Keratinocyte (primary cell): ENCODE measurements at regions not wholly inside any gene's neighbourhood (a gene's known extent, or its start where the extent isn't known, plus 50 kb on each side); places are given as distances from the start of the nearest gene placed in this dataset.

Experiments used
- DNase-seq: peaks from one replicate; pipeline ENCODE4 v3.0.0-alpha.2; 2011; ENCODE audit warnings: low read depth, missing footprints, low spot score
- FAIRE-seq: peaks from 2 replicates; lab custom pipeline; 2011; peaks lifted over from hg19 to GRCh38; lab: Jason Lieb, UNC
- H2AFZ ChIP-seq: 2 replicates; pipeline ENCODE4 v1.6.0; 2012; ENCODE audit warnings: low read length, control low read depth, inconsistent platforms; ENCODE audit not compliant: control insufficient read depth
- H3K27ac ChIP-seq: 2 replicates; pipeline ENCODE4 v1.5.1; 2011; ENCODE audit warnings: low read length; ENCODE audit not compliant: control insufficient read depth, insufficient read depth
- H3K27me3 ChIP-seq: 3 replicates; pipeline ENCODE4 v1.6.0; 2011; ENCODE audit warnings: low read length; ENCODE audit not compliant: control insufficient read depth, insufficient read depth; ENCODE audit errors: extremely low read depth
- H3K36me3 ChIP-seq, 2 experiments: 2 replicates in 1 of 2; 3 replicates in 1 of 2; pipeline ENCODE4 v1.5.1; 2011; ENCODE audit warnings: low read length in 2 of 2, mild to moderate bottlenecking in 1 of 2; ENCODE audit not compliant: control insufficient read depth in 2 of 2, insufficient read depth in 2 of 2; ENCODE audit errors: extremely low read depth in 1 of 2
- H3K4me1 ChIP-seq: 3 replicates; pipeline ENCODE4 v1.5.1; 2011; ENCODE audit warnings: low read length; ENCODE audit not compliant: control insufficient read depth, insufficient read depth; ENCODE audit errors: extremely low read depth
- H3K4me2 ChIP-seq: 3 replicates; pipeline ENCODE4 v1.6.0; 2011; ENCODE audit warnings: low read depth, low read length; ENCODE audit not compliant: control insufficient read depth, insufficient read depth; ENCODE audit errors: extremely low read depth
- H3K4me3 ChIP-seq, 3 experiments: fragments of 200-600 bp in 1 of 3; sonication (generic) in 1 of 3; 2 replicates in 2 of 3; 3 replicates in 1 of 3; pipeline ENCODE4 v1.5.1; 2011 to 2016; ENCODE audit warnings: low read length in 3 of 3, mild to moderate bottlenecking in 3 of 3, control low read depth in 2 of 3, inconsistent platforms in 1 of 3, low read depth in 1 of 3, mixed read lengths in 1 of 3, mixed run types in 1 of 3, moderate library complexity in 1 of 3; ENCODE audit not compliant: control insufficient read depth in 2 of 3, insufficient read depth in 2 of 3; ENCODE audit errors: extremely low read depth in 1 of 3
- H3K79me2 ChIP-seq: 2 replicates; pipeline ENCODE4 v1.6.0; 2012; ENCODE audit warnings: low read length; ENCODE audit not compliant: control insufficient read depth, insufficient read depth
- H3K9ac ChIP-seq: 3 replicates; pipeline ENCODE4 v1.6.0; 2011; ENCODE audit warnings: low read length; ENCODE audit not compliant: control insufficient read depth, insufficient read depth; ENCODE audit errors: extremely low read depth
- H3K9me1 ChIP-seq: 3 replicates; pipeline ENCODE4 v1.6.0; 2011; ENCODE audit warnings: low read length; ENCODE audit not compliant: control insufficient read depth, insufficient read depth; ENCODE audit errors: extremely low read depth
- H3K9me3 ChIP-seq: 2 replicates; pipeline ENCODE4 v1.5.1; 2012; ENCODE audit warnings: low read depth, low read length; ENCODE audit not compliant: control insufficient read depth
- H4K20me1 ChIP-seq: 3 replicates; pipeline ENCODE4 v1.6.0; 2011; ENCODE audit warnings: low read length; ENCODE audit not compliant: control insufficient read depth, insufficient read depth; ENCODE audit errors: extremely low read depth
- EZH2 ChIP-seq: IDR thresholded peaks from one replicate; pipeline ENCODE4 v1.6.1; 2012; ENCODE audit warnings: inconsistent platforms, mild to moderate bottlenecking, low read length, moderate library complexity
- dilution Hi-C: fragments of 300-500 bp; cut with MboI; formaldehyde crosslinking; loops from one replicate; pipeline ENCODE4 v1.7.0; 2020; ENCODE audit warnings: low sequenced_read_pairs; ENCODE audit not compliant: extremely low pct_ligation_motif_present
- TF ChIP-seq, protein P1 (sequence below), 3 experiments: IDR thresholded peaks in 1 of 3; conservative IDR thresholded peaks in 1 of 3; optimal IDR thresholded peaks in 1 of 3; 2 replicates in 2 of 3; 3 replicates in 1 of 3; pipeline versions ENCODE3 to v1.5.1; 2011; ENCODE audit warnings: low read length in 3 of 3, mild to moderate bottlenecking in 3 of 3, moderate library complexity in 2 of 3, control low read depth in 1 of 3, inconsistent platforms in 1 of 3; ENCODE audit not compliant: insufficient read depth in 2 of 3; ENCODE audit errors: extremely low read depth in 1 of 3

- DNase-seq (no peak), FAIRE-seq (no peak)
- Histone ChIP-seq H2AFZ (no peak overlapping the region), H3K36me3 (no peaks in the 10 kb centered on the region), H3K4me3 (no peak overlapping the region), H3K4me2 (no peak overlapping the region), H3K79me2 (no peaks in the 10 kb centered on the region), H3K27me3 (no peaks in the 10 kb centered on the region), H3K4me1 (no peaks in the 10 kb centered on the region), H3K27ac (no peak overlapping the region), H3K9me1 (no peaks in the 10 kb centered on the region), H4K20me1 (no peaks in the 10 kb centered on the region), H3K9me3 (no peaks in the 10 kb centered on the region), H3K9ac (no peak overlapping the region)
- no peak for TF ChIP-seq EZH2
- TF ChIP-seq, protein P1, sequence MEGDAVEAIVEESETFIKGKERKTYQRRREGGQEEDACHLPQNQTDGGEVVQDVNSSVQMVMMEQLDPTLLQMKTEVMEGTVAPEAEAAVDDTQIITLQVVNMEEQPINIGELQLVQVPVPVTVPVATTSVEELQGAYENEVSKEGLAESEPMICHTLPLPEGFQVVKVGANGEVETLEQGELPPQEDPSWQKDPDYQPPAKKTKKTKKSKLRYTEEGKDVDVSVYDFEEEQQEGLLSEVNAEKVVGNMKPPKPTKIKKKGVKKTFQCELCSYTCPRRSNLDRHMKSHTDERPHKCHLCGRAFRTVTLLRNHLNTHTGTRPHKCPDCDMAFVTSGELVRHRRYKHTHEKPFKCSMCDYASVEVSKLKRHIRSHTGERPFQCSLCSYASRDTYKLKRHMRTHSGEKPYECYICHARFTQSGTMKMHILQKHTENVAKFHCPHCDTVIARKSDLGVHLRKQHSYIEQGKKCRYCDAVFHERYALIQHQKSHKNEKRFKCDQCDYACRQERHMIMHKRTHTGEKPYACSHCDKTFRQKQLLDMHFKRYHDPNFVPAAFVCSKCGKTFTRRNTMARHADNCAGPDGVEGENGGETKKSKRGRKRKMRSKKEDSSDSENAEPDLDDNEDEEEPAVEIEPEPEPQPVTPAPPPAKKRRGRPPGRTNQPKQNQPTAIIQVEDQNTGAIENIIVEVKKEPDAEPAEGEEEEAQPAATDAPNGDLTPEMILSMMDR (optimal IDR thresholded peaks at IDR 0.05 in 1 of 3, IDR thresholded peaks at IDR 0.05 in 1 of 3, conservative IDR thresholded peaks at IDR 0.05 in 1 of 3; ENCODE audit: extremely low read depth in 1 of 3, insufficient read depth in 2 of 3, low read length in 3 of 3), result no peak
- dilution Hi-C loops, result no loop called here
These were observed 357.1 kb upstream of the POU3F1 start for GRCh38 chr1:38403667-38404066.

- H3K36me3 ChIP-seq, result no peaks in the 10 kb centered on the region
- no peaks in the 10 kb centered on the region for H3K9me3 ChIP-seq
- H3K27ac ChIP-seq, result no peak overlapping the region
- H3K27me3 ChIP-seq, result no peaks in the 10 kb centered on the region
- H3K9me1 ChIP-seq, result no peaks in the 10 kb centered on the region
- no peak for TF ChIP-seq EZH2
- TF ChIP-seq, protein P1 (optimal IDR thresholded peaks at IDR 0.05 in 1 of 3, IDR thresholded peaks at IDR 0.05 in 1 of 3, conservative IDR thresholded peaks at IDR 0.05 in 1 of 3; ENCODE audit: extremely low read depth in 1 of 3, insufficient read depth in 2 of 3, low read length in 3 of 3), result no peak
- no peaks in the 10 kb centered on the region for H4K20me1 ChIP-seq
- FAIRE-seq, result no peak
- H3K4me3 ChIP-seq, result no peak overlapping the region
- no peaks in the 10 kb centered on the region for H3K4me1 ChIP-seq
- DNase-seq, result no peak
- H3K4me2 ChIP-seq, result no peak overlapping the region
- dilution Hi-C loops, result no loop called here
- H2AFZ ChIP-seq, result no peak overlapping the region
- no peaks in the 10 kb centered on the region for H3K79me2 ChIP-seq
- no peak overlapping the region for H3K9ac ChIP-seq
These were observed 355.7 kb upstream of the POU3F1 start for GRCh38 chr1:38402230-38402815.
